KMS-11 (cell line): ENCODE measurements at regions not wholly inside any gene's neighbourhood (a gene's known extent, or its start where the extent isn't known, plus 50 kb on each side); places are given as distances from the start of the nearest gene placed in this dataset.
"Not testable (repeated sequence)": the region's sequence is repeated elsewhere in the genome, so short reads cannot be mapped to it uniquely, and the experiment has no call there.

Experiments
- H2AFZ ChIP-seq: fragments of 200-600 bp; sonication (generic); 2 replicates; pipeline ENCODE4 v1.6.1; 2016; ENCODE audit warnings: antibody characterized with exemption, mixed run types, low read depth
- H3K27ac ChIP-seq: fragments of 200-600 bp; sonication (generic); 2 replicates; pipeline ENCODE4 v1.6.1; 2016; ENCODE audit warnings: mild to moderate bottlenecking, mixed run types
- H3K27me3 ChIP-seq: fragments of 200-600 bp; sonication (generic); 2 replicates; pipeline ENCODE4 v1.6.1; 2017; ENCODE audit warnings: mild to moderate bottlenecking, low read depth, mixed run types, moderate library complexity; ENCODE audit not compliant: insufficient read depth
- H3K36me3 ChIP-seq: fragments of 200-600 bp; sonication (generic); 2 replicates; pipeline ENCODE4 v1.6.1; 2017; ENCODE audit warnings: mild to moderate bottlenecking, mixed run types; ENCODE audit not compliant: insufficient read depth
- H3K4me1 ChIP-seq: fragments of 200-600 bp; sonication (generic); 2 replicates; pipeline ENCODE4 v1.6.1; 2016; ENCODE audit warnings: mild to moderate bottlenecking, low read depth, mixed run types; ENCODE audit not compliant: poor library complexity, severe bottlenecking
- H3K4me2 ChIP-seq: fragments of 200-600 bp; sonication (generic); 2 replicates; pipeline ENCODE4 v1.7.0; 2016; ENCODE audit warnings: mild to moderate bottlenecking, mixed run types
- H3K4me3 ChIP-seq: fragments of 200-600 bp; sonication (generic); IDR thresholded peaks from 2 replicates; pipeline ENCODE4 v1.6.1; 2017; ENCODE audit warnings: low read depth, low read length, mixed read lengths; ENCODE audit not compliant: insufficient read depth
- H3K79me2 ChIP-seq: fragments of 200-600 bp; sonication (generic); 2 replicates; pipeline ENCODE4 v1.6.1; 2016; ENCODE audit warnings: low read depth, mixed run types; ENCODE audit not compliant: insufficient read depth
- H3K9ac ChIP-seq: fragments of 200-600 bp; sonication (generic); 2 replicates; pipeline ENCODE4 v1.6.1; 2016; ENCODE audit warnings: mild to moderate bottlenecking, mixed run types
- H4K20me1 ChIP-seq: fragments of 200-600 bp; sonication (generic); 2 replicates; pipeline ENCODE4 v1.6.1; 2016; ENCODE audit warnings: mild to moderate bottlenecking, mixed run types; ENCODE audit not compliant: insufficient read depth
- CTCF ChIP-seq: fragments of 200-600 bp; sonication (generic); conservative IDR thresholded peaks from 2 replicates; pipeline ENCODE4 v1.6.1; 2017; ENCODE audit warnings: low read depth, mild to moderate bottlenecking, antibody characterized with exemption, low read length, moderate library complexity, mixed read lengths

- no peaks in the 10 kb centered on the region for H3K79me2 ChIP-seq
- H3K36me3 ChIP-seq: no peaks in the 10 kb centered on the region
- no peaks in the 10 kb centered on the region for H3K4me1 ChIP-seq
- H3K4me2 ChIP-seq: no peak overlapping the region
- H3K27me3 ChIP-seq: no peaks in the 10 kb centered on the region
- no peak for TF ChIP-seq CTCF
- H3K27ac ChIP-seq: no peak overlapping the region
- H2AFZ ChIP-seq: no peak overlapping the region
- no peak overlapping the region for H3K9ac ChIP-seq
- no peak overlapping the region for H3K4me3 ChIP-seq
- H4K20me1 ChIP-seq: no peaks in the 10 kb centered on the region
These were observed 260.4 kb downstream of the DEPDC1B start for GRCh38 chr5:60439552-60439951.

GRCh38 chr5:60437308-60437707, 262.7 kb downstream of the DEPDC1B start:
- no peak for TF ChIP-seq CTCF
- H3K27me3 ChIP-seq: no peaks in the 10 kb centered on the region
- no peaks in the 10 kb centered on the region for H3K79me2 ChIP-seq
- H3K4me2 ChIP-seq: no peak overlapping the region
- H4K20me1 ChIP-seq: no peaks in the 10 kb centered on the region
- H3K27ac ChIP-seq: no peak overlapping the region
- no peak overlapping the region for H2AFZ ChIP-seq
- no peak overlapping the region for H3K9ac ChIP-seq
- H3K4me3 ChIP-seq: no peak overlapping the region
- H3K4me1 ChIP-seq: no peaks in the 10 kb centered on the region
- H3K36me3 ChIP-seq: no peaks in the 10 kb centered on the region

- no peak overlapping the region for H3K4me2 ChIP-seq
- H3K79me2 ChIP-seq: no peaks in the 10 kb centered on the region
- H3K4me1 ChIP-seq: no peaks in the 10 kb centered on the region
- H3K9ac ChIP-seq: no peak overlapping the region
- no peaks in the 10 kb centered on the region for H4K20me1 ChIP-seq
- no peak overlapping the region for H3K27ac ChIP-seq
- no peak for TF ChIP-seq CTCF
- H3K36me3 ChIP-seq: no peaks in the 10 kb centered on the region
- no peak overlapping the region for H2AFZ ChIP-seq
- no peaks in the 10 kb centered on the region for H3K27me3 ChIP-seq
- no peak overlapping the region for H3K4me3 ChIP-seq
These were observed 263.4 kb downstream of the DEPDC1B start for GRCh38 chr5:60436518-60436917.

- H3K27ac ChIP-seq: no peak overlapping the region
- H2AFZ ChIP-seq: no peak overlapping the region
- H3K4me1 ChIP-seq: no peaks in the 10 kb centered on the region
- H4K20me1 ChIP-seq: no peaks in the 10 kb centered on the region
- H3K4me3 ChIP-seq: no peak overlapping the region
- H3K9ac ChIP-seq: no peak overlapping the region
- H3K27me3 ChIP-seq: no peaks in the 10 kb centered on the region
- TF ChIP-seq CTCF: no peak
- no peak overlapping the region for H3K4me2 ChIP-seq
- H3K79me2 ChIP-seq: no peaks in the 10 kb centered on the region
- no peaks in the 10 kb centered on the region for H3K36me3 ChIP-seq
These were observed 264.2 kb downstream of the DEPDC1B start for GRCh38 chr5:60435808-60436207.

GRCh38 chr5:60426189-60426588, 273.8 kb downstream of the DEPDC1B start:
- not testable (repeated sequence) for H3K4me2 ChIP-seq, H3K27me3 ChIP-seq, H3K4me1 ChIP-seq, H3K9ac ChIP-seq, H4K20me1 ChIP-seq, H2AFZ ChIP-seq, H3K36me3 ChIP-seq, H3K79me2 ChIP-seq, H3K4me3 ChIP-seq, H3K27ac ChIP-seq

GRCh38 chr5:60420773-60421172, 279.2 kb downstream of the DEPDC1B start:
- not testable (repeated sequence) for H2AFZ ChIP-seq, H3K36me3 ChIP-seq, H3K9ac ChIP-seq, H4K20me1 ChIP-seq, H3K4me3 ChIP-seq, H3K27ac ChIP-seq, H3K4me2 ChIP-seq, H3K27me3 ChIP-seq, H3K79me2 ChIP-seq, H3K4me1 ChIP-seq
